22Rv1 (cell line): ENCODE measurements at regions not wholly inside any gene's neighbourhood (a gene's known extent, or its start where the extent isn't known, plus 50 kb on each side); places are given as distances from the start of the nearest gene placed in this dataset.
"Not testable (repeated sequence)": the region's sequence is repeated elsewhere in the genome, so short reads cannot be mapped to it uniquely, and the experiment has no call there.

Experiments used
- H3K27ac ChIP-seq: fragments of 450-650 bp; 2 replicates; pipeline ENCODE4 v1.5.1; 2017
- ZFX ChIP-seq: fragments of 450-650 bp; IDR thresholded peaks from 2 replicates; pipeline ENCODE4 v1.6.1; 2017; ENCODE audit warnings: antibody characterized with exemption, borderline replicate concordance
- TF ChIP-seq, protein P1 (sequence below): fragments of 450-650 bp; IDR thresholded peaks from 2 replicates; pipeline ENCODE4 v1.5.1; 2017; ENCODE audit warnings: mild to moderate bottlenecking

DNA sequence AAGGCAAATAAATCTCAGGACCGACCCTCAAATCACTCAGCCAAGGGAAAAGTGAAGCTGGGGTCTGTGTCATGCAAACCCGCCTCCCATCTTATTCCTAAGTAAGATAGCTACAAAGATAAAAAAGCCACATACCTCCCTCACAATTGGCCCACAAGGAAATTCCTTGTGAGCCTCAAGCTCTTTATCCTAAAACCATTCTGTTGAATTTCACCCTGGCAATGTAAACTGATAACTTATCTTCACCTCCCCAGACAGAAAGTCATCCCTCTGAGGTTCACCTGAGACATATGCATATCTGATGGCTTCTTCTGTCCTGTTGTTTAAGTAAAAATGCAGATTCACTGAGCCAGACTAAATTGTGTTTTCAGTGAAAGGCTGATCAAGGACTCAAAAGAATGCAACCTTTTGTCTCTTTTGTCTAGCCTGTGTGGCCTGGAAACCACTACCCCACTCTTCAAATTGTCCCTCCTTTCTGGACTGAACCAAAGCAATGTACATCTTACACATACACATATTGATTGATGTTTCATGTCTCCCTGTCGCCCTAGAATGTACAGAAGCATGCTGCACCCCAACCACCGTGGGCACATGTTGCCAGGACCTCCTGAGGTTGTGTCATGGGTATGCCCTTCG is 91.3 kb downstream of the MFAP3L start:
- TF ChIP-seq, protein P1, sequence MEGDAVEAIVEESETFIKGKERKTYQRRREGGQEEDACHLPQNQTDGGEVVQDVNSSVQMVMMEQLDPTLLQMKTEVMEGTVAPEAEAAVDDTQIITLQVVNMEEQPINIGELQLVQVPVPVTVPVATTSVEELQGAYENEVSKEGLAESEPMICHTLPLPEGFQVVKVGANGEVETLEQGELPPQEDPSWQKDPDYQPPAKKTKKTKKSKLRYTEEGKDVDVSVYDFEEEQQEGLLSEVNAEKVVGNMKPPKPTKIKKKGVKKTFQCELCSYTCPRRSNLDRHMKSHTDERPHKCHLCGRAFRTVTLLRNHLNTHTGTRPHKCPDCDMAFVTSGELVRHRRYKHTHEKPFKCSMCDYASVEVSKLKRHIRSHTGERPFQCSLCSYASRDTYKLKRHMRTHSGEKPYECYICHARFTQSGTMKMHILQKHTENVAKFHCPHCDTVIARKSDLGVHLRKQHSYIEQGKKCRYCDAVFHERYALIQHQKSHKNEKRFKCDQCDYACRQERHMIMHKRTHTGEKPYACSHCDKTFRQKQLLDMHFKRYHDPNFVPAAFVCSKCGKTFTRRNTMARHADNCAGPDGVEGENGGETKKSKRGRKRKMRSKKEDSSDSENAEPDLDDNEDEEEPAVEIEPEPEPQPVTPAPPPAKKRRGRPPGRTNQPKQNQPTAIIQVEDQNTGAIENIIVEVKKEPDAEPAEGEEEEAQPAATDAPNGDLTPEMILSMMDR = no peak
- TF ChIP-seq ZFX = no peak
- no peak overlapping the region for H3K27ac ChIP-seq

DNA sequence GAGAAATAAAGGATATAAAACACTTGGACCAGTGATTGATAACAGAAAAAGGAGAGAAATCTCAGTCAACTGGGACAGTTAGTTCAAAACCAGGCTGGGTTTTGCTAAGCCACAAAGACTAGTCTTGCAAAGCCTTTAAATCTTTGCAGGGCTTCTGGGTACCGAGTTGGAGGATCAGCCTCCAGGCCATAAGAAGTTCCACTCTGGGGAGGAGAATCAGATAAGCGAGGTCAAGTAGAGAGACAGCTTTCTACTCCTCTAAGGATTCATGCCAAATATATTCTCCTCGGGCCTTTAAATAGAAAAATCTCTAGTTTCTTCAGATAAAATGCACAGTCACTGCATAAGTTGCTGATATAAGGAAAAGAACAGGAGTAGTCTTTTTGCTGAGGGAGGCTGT is 92.7 kb downstream of the MFAP3L start:
- TF ChIP-seq, protein P1 = no peak
- TF ChIP-seq ZFX = no peak
- H3K27ac ChIP-seq = no peak overlapping the region

DNA sequence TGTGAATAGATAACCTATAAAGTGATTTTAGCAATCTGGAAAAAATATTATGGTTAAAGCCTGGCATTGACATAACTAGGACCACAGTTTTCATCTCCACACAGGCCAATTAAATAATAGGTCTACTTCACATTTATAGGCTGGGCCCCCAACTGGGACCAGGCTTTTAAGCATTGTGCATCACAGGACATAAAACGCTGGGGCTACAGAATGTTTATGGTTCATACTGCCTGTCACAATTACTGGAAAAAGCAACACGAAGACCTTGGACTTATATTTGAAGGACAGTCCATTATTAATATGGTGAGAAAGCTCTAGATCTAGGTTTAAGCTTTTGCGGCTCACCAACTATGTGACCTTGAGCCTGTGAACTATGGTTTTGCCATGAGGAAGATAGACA is 94.2 kb downstream of the MFAP3L start:
- TF ChIP-seq, protein P1 = no peak
- TF ChIP-seq ZFX = no peak
- H3K27ac ChIP-seq = no peak overlapping the region

DNA sequence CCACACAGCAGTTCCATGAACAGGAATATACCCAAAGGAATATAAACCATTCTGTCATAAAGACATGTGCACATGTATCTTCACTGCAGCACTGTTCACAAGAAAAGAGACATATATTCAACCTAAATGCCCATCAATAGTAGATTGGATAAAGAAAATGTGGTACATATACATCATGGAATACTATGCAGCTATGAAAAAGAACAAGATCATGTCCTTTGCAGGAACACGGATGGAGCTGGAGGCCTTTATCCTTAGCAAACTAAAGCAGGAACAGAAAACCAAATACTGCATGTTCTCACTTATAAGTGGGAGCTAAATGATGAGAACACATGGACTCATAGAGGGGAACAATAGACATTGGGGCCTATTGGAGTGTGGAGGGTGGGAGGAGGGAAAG is 95.4 kb downstream of the MFAP3L start:
- H3K27ac ChIP-seq = not testable (repeated sequence)

DNA sequence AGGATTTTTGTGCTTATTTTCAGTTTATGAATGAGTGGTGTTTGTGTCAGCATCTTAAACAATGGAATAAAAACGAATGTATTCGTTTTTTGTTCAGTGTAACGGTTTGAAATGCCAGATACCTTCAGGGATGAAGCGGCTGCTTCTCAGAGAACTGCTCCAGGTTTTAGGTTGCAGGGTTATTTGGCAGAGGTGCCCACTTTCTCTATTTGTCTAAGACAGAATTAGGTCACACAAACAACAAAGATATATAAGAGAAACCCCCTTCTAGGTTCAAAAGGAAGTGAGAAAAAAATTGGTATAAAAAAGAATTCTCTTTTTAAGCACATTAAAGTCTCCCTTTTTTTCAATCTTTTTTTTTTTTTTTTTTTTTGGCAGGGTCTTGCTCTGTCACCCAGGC is 98.9 kb downstream of the MFAP3L start:
- H3K27ac ChIP-seq = no peak overlapping the region
- TF ChIP-seq, protein P1 = no peak
- TF ChIP-seq ZFX = no peak

DNA sequence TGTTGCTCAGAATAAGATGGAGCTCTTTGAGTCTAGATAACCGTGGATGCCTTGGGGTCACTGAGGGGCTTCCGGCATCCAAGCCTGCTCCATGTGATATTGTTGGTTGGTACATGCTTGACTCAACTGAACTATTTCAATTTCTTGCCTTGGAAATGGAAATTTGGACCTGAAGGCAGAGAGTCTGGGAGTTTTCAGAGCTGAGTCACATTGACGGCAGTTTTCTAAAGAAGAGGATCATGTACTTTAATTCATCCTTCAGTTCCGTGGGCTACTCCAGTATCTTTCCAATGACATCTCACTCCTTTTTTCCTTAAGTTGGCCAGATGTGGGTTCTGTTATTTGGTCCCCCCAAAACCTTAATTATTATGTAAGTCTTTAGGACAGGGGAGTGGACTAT is 100.5 kb downstream of the MFAP3L start:
- no peak overlapping the region for H3K27ac ChIP-seq
- TF ChIP-seq, protein P1 = no peak
- no peak for TF ChIP-seq ZFX

DNA sequence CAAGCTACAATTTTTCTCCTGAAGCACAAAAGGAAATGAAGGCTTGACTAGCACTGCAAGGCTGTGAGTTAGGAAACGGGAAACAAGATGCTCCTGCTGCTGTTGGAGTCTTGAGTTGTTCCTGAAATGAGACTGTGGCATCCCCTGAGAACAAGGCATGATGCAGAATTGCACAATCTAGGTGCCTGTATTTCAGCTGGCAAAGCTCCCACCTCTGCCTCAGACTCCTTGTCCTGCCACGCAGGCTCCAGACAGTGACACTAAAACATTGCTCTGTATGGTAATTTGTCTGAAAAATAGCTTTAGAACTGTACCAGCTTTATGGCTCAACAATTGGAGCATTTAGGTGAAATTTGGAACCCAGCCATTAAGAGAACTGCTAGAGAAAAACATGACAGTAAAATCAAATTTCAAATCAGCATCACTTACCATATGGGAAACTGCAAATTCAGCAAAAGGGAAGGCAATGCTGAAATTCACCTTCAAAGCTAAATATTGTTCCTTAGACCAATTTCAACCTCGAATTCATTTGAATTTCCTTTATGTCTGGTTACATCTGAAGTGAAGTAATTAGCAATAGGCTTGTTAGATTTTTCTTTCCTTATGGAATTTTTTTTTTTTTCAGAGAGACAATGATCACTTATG is 103.4 kb downstream of the MFAP3L start:
- H3K27ac ChIP-seq = no peak overlapping the region
- no peak for TF ChIP-seq ZFX
- TF ChIP-seq, protein P1 = no peak

DNA sequence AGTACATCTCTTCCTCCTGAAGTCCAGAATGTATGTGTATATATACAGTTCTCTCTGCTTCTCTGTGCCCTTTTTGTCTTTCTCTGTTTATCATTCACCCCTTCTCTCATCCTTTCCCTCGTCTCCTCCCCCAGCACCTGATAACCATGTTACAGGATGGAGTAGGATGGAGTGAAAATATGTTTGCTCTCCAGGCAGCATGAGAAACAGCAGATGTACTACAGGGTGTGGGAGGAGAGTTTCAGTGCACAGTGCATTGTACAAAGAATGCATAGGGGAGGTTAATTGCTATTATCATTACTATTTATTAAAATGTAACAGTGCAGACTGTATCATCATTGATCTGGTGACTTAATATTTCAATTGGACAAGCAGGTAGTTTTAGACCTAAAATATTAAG is 104.5 kb downstream of the MFAP3L start:
- no peak overlapping the region for H3K27ac ChIP-seq
- TF ChIP-seq ZFX = no peak
- TF ChIP-seq, protein P1 = no peak
